C4-2B (cell line): ENCODE measurements at regions not wholly inside any gene's neighbourhood (a gene's known extent, or its start where the extent isn't known, plus 50 kb on each side); places are given as distances from the start of the nearest gene placed in this dataset.
"Not testable (repeated sequence)": the region's sequence is repeated elsewhere in the genome, so short reads cannot be mapped to it uniquely, and the experiment has no call there.

ENCODE experiments used
- H3K27ac ChIP-seq: fragments of 450-650 bp; 2 replicates; pipeline ENCODE4 v1.5.1; 2017
- CTCF ChIP-seq: fragments of 450-650 bp; conservative IDR thresholded peaks from 2 replicates; pipeline ENCODE4 v1.5.1; 2017; ENCODE audit warnings: mild to moderate bottlenecking
- ZFX ChIP-seq: fragments of 450-650 bp; IDR thresholded peaks from 2 replicates; pipeline ENCODE4 v1.6.1; 2017

GRCh38 chr11:37841016-37841415 lies 1243.0 kb upstream of the RAG2 start:
- TF ChIP-seq CTCF (no peak), ZFX (no peak)
- no peak overlapping the region for H3K27ac ChIP-seq

DNA sequence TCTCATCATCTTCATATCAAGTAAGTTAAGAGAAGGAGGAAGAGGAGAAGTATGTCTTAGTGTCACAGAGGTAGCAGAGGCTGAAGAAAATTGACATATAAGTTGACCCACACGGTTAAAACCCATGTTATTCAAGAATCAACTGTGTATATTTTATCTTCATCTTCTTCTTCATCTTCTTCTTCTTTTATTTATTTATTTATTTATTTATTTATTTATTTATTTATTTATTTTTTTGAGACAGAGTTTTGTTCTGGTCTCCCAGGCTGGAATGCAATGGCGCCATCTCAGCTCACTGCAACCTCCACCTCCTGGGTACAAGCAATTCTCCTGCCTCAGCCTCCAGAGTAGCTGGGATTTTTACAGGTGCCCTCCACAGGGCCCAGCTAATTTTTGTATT lies 1242.3 kb upstream of the RAG2 start:
- not testable (repeated sequence) for H3K27ac ChIP-seq

GRCh38 chr11:37830529-37830928 lies 1232.5 kb upstream of the RAG2 start:
- H3K27ac ChIP-seq: no peak overlapping the region
- TF ChIP-seq CTCF (no peak), ZFX (no peak)

DNA sequence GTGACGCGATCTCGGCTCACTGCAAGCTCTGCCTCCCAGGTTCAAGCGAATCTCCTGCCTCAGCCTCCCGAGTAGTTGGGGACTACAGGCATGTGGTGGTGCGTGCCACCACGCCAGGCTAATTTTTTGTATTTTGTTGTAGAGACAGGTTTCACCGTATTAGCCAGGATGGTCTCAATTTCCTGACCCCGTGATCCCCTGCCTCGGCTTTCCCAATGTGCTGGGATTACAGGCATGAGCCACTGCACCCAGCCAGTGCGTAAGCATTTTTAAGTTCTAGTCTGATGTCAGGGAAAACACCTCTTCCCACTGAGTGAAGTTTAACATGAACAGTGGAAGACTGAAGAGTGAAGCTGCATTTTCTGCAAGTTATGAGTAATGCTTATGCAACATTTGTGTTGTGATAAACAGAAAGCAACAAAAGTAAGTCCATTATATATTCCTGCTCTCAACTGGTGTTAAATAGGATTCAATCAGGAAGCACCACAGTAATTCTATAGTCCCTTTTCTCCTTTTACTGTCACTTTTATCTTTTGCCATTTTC lies 1219.8 kb upstream of the RAG2 start:
- TF ChIP-seq CTCF (no peak), ZFX (no peak)

DNA sequence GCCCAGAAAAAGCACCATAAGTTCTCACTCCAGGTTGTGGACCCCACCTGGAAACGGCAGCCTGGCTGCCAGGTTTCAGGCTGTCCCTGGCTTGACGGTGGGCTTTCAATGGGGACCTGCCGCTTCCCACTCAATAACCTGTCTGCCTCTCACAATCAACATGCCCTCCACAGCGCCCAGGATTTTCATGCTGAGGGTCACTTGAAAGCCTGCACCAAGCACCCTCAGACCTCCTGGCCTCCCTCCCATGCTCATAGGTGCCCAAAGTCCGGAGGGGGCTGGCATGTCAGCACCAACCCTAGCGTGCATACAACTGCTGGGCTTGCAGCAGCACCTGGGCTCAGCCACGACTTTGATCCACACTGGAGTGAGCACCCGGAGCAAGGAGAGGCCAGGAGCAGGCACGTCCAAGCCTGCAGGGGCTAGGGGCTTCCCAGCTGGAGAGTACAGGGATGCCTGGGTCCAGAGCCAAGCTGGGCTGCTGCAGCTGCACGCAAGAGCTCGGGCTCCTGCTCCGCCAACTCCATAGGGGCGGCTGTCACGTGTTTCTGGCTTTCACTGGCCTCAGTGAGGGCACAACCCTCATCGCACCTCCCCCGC lies 1214.3 kb upstream of the RAG2 start:
- H3K27ac ChIP-seq: no peak overlapping the region
- no peak for TF ChIP-seq CTCF
- no peak for TF ChIP-seq ZFX

More for the DNA sequence above, 1219.8 kb upstream of the RAG2 start:
- H3K27ac ChIP-seq: no peak overlapping the region

- H3K27ac ChIP-seq: no peak overlapping the region
- TF ChIP-seq CTCF (no peak), ZFX (no peak)
Measured at GRCh38 chr11:37811349-37811748, 1213.3 kb upstream of the RAG2 start.

DNA sequence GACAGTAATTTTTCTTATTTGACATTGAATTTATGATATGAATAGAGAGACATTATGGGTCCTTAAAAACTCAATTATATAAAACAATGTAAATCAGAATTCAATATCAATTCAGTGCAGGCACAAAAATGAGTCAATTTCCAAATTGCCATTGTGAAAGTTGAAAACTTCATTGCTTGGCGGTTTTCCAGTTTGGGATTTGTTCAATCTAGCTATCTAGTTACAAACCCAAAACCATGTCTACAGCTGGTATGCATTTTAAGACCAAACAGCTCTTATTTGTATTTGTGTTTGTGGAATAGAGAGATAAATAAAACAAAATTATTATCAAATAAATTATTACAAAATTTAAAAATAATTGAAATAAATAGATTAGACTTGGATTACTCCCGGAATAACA lies 1206.6 kb upstream of the RAG2 start:
- no peak overlapping the region for H3K27ac ChIP-seq
- no peak for TF ChIP-seq CTCF
- TF ChIP-seq ZFX: no peak

DNA sequence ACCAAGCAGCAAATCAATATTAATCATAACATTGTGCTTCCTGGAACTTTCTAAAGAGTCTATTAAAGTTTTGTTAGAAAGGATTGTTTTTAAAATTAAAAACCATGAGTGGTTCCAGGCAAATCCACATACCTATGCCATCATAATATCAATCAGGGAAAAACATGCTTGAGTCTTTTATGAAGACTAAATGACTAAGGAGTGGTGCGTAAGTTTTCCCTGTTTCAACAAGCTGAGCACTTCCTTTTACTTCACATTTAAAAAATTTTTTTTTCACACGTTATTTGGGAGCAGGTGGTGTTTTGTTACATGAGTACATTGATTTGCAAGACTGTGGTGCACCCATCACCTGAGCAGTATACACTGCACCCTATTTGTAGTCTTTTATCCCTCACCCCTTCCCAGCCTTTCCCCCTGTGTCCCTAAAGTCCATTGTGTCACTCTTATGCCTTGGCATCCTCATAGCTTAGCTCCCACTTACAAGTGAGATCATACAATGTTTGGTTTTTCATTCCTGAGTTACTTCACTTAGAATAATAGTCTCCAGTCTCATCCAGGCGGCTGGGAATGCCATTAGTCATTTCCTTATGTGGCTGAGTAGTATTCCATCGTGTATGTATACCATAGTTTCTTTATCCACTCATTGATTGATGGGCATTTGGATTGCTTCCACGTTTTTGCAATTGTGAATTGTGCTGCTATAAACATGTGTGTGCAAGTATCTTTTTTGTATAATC lies 1190.3 kb upstream of the RAG2 start:
- TF ChIP-seq CTCF: no peak
- no peak for TF ChIP-seq ZFX
- no peak overlapping the region for H3K27ac ChIP-seq
